Esophagus squamous epithelium (tissue), 4 donors: ENCODE measurements at regions not wholly inside any gene's neighbourhood (a gene's known extent, or its start where the extent isn't known, plus 50 kb on each side); places are given as distances from the start of the nearest gene placed in this dataset.

Source experiments
- POLR2A ChIP-seq, 4 donors: fragments of 450-650 bp; IDR thresholded peaks; one replicate each; pipeline ENCODE4 v1.6.1; 2017; ENCODE audit warnings: antibody characterized with exemption in 4 of 4, mild to moderate bottlenecking in 4 of 4, moderate library complexity in 3 of 4
- TF ChIP-seq, protein P1 (sequence below), 6 experiments: fragments of 450-650 bp in 4 of 6; fragments of 200-600 bp in 2 of 6; sonication (generic) in 2 of 6; IDR thresholded peaks; one replicate each; pipeline ENCODE4 v1.5.1; 2016 to 2019; ENCODE audit warnings: antibody characterized with exemption in 6 of 6, mild to moderate bottlenecking in 4 of 6, moderate library complexity in 4 of 6

GRCh38 chr5:124561451-124561850, 185.0 kb downstream of the ZNF608 start:
- TF ChIP-seq, protein P1, sequence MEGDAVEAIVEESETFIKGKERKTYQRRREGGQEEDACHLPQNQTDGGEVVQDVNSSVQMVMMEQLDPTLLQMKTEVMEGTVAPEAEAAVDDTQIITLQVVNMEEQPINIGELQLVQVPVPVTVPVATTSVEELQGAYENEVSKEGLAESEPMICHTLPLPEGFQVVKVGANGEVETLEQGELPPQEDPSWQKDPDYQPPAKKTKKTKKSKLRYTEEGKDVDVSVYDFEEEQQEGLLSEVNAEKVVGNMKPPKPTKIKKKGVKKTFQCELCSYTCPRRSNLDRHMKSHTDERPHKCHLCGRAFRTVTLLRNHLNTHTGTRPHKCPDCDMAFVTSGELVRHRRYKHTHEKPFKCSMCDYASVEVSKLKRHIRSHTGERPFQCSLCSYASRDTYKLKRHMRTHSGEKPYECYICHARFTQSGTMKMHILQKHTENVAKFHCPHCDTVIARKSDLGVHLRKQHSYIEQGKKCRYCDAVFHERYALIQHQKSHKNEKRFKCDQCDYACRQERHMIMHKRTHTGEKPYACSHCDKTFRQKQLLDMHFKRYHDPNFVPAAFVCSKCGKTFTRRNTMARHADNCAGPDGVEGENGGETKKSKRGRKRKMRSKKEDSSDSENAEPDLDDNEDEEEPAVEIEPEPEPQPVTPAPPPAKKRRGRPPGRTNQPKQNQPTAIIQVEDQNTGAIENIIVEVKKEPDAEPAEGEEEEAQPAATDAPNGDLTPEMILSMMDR (IDR thresholded peaks at IDR 0.05) = no peak
- no peak for TF ChIP-seq POLR2A (IDR thresholded peaks at IDR 0.05)
